SKM-1 (cell line): ENCODE measurements at regions not wholly inside any gene's neighbourhood (a gene's known extent, or its start where the extent isn't known, plus 50 kb on each side); places are given as distances from the start of the nearest gene placed in this dataset.

ENCODE experiments used
- DNase-seq: peaks from one replicate; lab custom pipeline; 2025; ENCODE audit not compliant: unreplicated experiment; lab: John Stamatoyannopoulos, UW

DNA sequence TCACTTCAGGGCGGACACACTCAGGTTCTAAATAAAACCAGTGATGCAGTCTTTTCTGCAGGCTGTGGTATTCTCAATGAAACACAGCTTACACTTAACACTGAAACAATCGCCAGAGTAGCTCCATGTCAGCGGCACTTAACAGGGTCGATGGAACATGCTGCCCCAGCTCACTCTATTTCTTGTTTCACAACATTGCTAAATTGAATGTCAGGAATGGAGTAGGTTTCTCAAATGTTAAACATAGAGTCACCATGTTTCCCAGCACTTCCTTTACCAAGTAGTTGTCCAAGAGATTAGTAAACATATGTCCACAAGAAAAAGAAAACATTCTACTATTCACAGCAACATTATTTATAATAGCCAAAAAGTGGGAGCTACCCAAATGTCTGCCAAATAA is 306.9 kb downstream of the SLITRK6 start:
- no peak for DNase-seq

- DNase-seq, result no peak
These were observed 312.6 kb downstream of the SLITRK6 start for GRCh38 chr13:85486663-85487062.

DNA sequence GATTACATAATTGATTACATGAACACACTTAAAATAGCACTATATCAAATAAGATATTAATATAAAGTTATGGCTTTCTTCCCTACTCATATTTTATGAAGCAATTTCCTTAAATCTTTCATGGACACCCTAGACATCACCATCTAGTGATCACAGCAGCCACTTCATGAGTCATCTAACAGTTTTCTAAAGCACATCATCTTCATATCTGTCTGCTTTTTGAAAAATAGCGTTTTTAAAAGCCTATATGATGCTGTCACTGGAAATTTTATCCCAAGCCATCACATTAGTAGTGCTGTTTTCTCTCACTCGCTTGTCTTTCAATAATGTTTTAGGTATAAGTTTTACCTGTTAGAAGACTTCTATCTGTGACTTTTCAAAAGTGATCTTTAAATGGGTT is 326.1 kb downstream of the SLITRK6 start:
- no peak for DNase-seq

DNA sequence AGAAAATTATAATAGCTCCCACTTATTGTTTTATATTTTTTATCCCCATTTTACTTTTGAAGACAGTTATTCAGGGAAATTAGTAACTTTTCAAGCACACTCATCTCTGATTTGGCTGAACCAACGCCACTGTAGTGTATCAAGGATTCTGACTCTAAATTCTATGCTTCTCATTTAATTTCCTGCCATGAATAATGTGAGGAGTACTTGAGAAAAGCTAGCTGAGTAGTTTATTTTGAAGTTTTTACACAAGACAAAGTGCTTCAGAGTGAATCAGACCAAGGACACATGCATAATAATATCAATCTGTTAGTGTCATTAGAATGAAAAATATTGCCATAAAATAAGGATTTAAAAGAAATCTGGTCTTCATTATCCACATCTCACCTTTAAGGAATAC is 329.9 kb downstream of the SLITRK6 start:
- DNase-seq, result no peak

DNA sequence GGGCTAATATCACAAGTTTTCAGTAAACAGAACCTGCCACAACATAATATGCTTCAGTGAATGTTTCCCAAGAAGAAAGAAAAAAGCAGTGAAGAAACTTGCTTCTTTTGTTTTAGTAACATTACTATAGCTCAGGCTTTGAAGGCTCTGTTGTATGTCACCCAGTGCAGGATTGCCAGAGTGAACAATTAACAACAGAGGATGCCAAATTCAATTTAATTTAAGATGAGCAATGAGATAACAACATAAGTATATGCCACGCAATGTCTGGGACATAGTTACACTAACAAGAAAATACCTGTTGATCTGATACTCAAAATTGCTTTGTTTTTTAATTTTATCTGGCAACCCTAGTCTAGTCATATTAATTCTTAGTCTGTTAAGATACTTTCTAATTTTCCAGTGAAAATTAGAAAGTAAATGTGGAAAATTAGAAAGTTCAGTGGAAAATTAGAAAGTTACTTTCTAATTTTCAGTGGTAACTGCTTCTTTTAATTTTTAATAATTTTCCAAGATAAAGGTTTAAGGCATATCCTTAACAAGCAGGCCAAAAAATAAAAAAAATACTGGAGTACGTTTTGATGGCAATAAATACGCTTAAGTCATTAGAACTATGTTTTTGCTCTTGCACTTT is 336.3 kb downstream of the SLITRK6 start:
- DNase-seq, result no peak

DNA sequence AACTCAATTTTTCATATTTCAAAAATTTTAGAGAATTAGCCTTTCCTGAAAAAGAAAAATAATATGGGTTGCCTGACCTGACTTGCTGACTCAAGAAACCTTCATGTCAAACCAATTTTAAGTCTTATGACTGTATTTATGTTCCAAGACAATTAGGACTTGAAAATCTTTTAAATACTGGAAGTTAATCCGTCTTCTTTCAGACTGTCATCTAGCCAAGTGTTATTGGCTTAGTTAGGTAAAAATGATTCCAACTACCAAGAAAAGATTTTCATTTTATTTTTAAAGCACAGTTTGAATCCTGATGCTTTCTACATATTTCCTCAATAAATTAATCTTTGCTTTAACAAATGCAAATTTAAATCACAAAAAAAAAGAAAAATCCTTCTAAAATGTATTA is 337.6 kb downstream of the SLITRK6 start:
- no peak for DNase-seq

DNA sequence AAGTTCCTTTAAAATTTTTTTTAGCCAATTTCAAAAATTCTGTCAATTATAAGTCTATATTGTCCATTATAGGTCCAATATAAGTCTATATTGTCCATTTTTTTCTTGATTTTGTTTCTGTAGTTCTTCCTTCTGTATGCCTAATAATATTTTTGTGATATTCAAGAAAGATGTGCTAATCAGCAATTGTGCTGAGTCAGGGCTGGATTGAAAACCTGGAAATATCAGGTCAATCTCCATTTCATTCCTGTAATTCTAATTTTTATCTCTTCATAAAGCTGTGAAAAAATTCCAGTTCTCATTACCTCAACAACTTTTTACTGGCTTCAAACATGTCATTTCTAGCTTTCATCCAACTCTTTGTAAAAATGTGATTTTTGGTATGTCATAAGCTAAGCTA is 353.7 kb downstream of the SLITRK6 start:
- no peak for DNase-seq

- DNase-seq, result no peak
These were observed 357.2 kb downstream of the SLITRK6 start for GRCh38 chr13:85441975-85442374.

DNA sequence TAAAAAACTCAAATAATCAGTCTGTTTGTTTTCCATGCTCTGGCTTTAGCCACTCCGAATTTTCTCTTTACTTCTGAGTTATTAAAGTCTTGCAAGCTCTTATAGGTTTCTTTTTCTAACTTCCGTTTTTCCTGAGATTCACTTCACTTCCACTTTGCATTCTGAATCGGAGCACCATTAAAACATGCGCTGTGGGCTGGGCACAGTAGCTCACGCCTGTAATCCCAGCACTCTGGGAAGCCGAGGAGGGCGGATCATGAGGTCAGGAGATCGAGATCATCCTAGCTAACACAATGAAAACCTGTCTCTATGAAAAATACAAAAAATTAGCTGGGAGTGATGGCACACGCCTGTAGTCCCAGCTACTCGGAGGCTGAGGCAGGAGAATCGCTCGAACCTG is 357.9 kb downstream of the SLITRK6 start:
- no peak for DNase-seq

GRCh38 chr13:85436029-85436428 is 363.2 kb downstream of the SLITRK6 start:
- no peak for DNase-seq

DNA sequence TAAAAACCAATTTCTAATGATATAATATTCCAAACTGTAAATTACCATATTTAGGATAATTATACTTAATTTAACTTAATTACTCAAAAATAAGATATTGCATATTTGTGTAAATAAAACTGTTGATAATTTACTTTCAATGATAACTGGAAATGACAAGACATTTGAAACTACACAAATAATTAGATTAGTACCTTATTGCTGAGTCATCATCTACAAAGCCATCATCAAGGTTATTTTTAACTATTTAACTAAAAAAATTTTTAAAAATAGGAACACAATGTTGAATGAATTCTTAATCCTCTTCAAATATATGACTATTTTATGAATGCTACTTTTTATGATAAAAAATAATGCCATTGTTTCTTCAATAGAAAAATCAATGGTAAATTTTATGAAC is 364.3 kb downstream of the SLITRK6 start:
- DNase-seq, result no peak

DNA sequence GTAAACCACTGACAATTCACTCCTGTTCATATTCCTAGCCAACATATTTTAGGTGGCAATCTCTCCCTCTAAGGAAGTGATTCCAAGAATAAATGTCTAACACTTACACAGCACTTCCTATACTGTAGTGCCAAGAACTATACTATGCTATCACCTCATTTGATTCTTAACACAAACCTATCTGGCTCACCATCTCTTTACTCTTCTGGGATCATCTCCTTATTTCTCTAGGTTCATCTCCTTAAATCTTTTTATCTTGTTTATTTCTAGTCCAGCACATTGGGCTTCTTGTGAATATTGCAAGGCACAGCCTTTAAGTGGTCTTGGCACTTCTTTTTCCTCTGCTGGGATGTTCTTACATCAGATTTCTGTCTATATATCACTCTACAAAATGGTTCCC is 366.3 kb downstream of the SLITRK6 start:
- no peak for DNase-seq

DNA sequence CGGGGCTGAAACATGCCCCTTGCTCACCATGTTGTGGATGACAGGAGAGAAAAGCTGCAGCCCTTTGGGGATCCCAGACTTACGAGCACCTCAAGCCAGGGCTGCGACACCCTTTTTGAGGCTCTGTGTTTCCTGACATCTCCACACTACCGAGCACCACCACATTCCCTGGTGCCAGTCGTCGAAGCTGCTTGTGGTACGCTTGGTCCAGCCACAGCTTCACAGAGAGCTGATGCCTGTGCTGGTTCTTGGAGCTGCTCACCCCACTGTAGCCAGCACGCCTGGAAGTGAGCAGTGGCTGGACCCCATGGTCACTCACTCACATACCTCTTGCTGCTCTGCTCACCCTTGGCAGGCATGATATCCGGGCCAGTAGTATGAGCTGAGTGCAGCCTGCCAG is 367.5 kb downstream of the SLITRK6 start:
- no peak for DNase-seq

DNA sequence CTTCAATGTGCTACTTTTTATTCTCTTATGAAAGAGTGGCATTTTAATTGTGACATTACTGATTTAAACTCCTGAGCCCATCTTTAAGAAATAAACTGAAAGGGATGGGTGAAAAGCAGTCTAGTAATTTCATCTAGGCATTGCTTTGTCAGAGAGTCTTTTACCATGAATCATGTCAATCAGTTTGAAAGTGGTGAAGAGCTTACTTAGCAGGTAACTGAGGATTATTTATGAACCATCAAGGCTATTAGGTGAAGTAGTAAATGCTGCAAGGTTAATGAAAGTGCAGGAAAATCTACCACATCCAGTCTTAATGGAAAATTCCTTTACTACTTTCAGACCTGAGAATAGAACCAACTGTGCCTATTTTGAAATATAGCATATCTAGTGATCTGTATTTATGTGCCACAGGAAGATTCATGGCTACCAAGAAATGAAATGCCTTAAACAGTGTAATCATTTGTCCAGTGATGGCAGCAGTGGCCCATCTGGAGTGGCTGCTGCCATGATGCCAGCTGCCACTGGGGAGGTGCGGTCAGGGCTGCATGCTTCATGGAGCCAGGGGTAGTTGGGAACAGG is 368.9 kb downstream of the SLITRK6 start:
- no peak for DNase-seq

DNA sequence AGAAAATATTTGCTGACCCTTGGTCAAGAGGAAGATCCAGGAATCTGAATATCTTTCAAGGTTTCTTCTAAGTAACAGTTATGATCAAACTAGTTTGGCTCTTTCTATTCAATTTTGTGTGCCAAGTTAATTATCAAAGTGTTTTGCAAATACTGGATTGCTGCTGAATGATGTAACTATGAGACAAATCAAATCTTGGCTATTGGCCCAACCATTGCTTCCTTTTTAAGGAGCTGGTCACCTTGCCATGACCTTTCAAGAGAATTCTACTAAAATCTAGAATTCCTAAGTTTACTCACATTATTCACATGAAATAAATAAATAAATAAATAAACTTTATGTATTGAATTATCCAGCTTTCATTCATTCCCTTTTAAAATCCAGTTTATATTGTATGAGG is 371.8 kb downstream of the SLITRK6 start:
- no peak for DNase-seq

- DNase-seq, result no peak
These were observed 379.1 kb downstream of the SLITRK6 start for GRCh38 chr13:85420136-85420535.

DNA sequence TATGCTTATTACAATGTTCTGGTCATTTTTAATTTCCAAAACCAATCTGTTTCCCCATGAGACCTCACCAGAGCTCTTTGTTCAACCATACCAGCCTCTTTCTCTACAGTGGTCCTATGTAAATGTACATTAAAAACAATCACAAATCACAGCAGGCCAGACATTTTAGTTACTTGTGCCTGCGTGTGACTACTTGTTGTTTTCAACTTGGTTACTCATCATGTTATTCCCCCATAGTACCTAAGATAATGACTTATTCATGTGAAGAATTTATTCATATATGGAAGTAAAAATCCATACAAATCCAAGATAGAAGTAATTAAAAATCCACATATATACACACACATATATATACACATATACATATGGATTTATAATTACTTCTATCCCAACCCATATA is 379.6 kb downstream of the SLITRK6 start:
- DNase-seq, result no peak

DNA sequence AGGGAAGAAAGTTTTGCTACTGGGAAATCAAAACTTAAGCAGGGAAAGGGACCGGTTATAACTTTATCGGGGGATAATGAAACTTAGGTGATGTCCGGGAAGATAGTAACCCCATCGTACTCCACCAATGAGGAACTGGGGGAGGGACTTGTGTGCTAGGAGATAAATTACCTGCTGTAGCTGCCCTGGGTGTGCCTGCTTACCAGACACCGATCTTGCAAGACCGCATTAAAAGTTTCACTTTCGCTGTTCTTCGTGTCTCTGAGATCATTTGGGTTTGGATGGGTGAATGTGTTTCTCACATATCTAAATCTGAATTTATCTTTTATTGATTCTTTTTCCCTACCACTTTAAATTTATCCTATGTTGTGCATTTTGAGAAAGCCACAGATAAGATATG is 381.4 kb downstream of the SLITRK6 start:
- no peak for DNase-seq

DNA sequence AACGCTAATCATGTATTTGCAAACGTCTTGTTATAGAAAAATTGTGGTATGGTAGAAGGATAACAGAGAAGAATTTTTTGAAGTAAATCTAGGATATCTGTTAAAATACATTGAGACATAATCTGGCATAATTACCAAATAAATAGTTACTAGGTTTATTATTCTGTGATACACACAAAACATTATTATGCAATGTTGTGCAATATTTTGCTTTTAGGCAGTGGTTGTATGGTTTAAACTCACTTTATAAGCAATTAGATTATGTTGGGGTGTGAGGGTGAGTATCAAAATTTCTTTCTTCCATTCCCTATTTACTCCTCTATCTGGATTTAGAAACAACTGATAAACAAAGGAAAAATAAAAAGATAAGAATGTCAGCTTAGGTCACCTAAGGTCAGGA is 385.6 kb downstream of the SLITRK6 start:
- DNase-seq, result no peak

DNA sequence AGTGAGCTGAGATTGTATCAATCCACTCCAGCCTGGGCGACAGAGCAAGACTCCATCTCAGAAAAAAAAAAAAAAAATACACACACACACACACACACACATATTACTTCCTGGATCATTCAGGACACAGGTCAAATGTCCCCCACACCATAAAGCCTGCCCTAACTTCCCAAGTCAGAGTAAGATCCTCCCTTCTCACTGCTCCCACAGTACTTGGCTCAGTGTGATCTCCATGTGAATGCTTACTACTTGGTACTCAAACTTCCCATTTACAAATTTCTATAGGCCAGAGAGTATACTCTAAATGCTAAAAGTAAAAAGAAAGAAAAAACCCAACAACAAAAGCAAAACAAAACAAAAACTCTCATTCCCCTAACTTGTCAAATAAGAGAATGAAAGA is 386.8 kb downstream of the SLITRK6 start:
- DNase-seq, result no peak

DNA sequence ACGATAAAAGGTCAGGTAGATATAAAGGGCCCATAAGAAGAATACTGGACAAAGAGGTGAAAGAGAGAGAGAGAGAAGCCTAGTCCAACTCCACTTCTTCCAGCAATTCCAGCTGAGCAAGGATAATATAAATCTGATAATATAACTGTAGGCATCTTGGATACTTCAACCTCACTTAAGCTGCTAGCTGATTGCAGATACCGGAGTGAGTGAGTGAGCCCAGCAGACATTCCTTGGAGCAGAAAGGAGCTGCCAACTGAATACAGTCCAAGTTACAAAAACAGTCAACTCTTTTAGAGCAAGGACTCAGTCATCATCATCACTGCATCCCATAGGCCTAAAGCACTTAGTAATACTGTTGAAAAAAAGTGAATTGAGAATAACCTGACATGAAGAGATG is 387.6 kb downstream of the SLITRK6 start:
- no peak for DNase-seq

- no peak for DNase-seq
These were observed 390.8 kb downstream of the SLITRK6 start for GRCh38 chr13:85408415-85408814.

GRCh38 chr13:85406269-85406975 is 392.8 kb downstream of the SLITRK6 start:
- no peak for DNase-seq
